Ascending aorta (tissue), 2 donors: ENCODE measurements at regions not wholly inside any gene's neighbourhood (a gene's known extent, or its start where the extent isn't known, plus 50 kb on each side); places are given as distances from the start of the nearest gene placed in this dataset.
"Not testable (repeated sequence)": the region's sequence is repeated elsewhere in the genome, so short reads cannot be mapped to it uniquely, and the experiment has no call there.

Experiments
- DNase-seq, 2 donors: peaks; one replicate each; pipeline ENCODE4 v3.0.0-alpha.2; 2019; ENCODE audit warnings: low spot score in 2 of 2
- H3K27ac ChIP-seq, 2 donors: fragments of 200-600 bp; sonication (generic); one replicate each; pipeline ENCODE4 v1.5.1; 2016 to 2017; ENCODE audit warnings: mild to moderate bottlenecking in 1 of 2
- H3K27me3 ChIP-seq: fragments of 200-600 bp; sonication (generic); one replicate; pipeline ENCODE4 v1.5.1; 2017
- H3K36me3 ChIP-seq, 2 donors: fragments of 200-600 bp; sonication (generic); one replicate each; pipeline ENCODE4 v1.5.1; 2016
- H3K4me1 ChIP-seq, 2 donors: fragments of 200-600 bp; sonication (generic); one replicate each; pipeline ENCODE4 v1.5.1; 2016 to 2017; ENCODE audit warnings: mild to moderate bottlenecking in 1 of 2
- H3K4me3 ChIP-seq, 2 donors: fragments of 200-600 bp; sonication (generic); one replicate each; pipeline ENCODE4 v1.5.1; 2016 to 2017; ENCODE audit warnings: mild to moderate bottlenecking in 1 of 2
- H3K9me3 ChIP-seq, 2 donors: fragments of 200-600 bp; sonication (generic); one replicate each; pipeline ENCODE4 v1.5.1; 2016
- intact Hi-C: fragments of 100-400 bp; cut with DNase I; formaldehyde crosslinking; loops from one replicate; pipeline ENCODE4 v1.15.1; 2023
- TF ChIP-seq, protein P1 (sequence below), 3 experiments: fragments of 200-600 bp in 2 of 3; fragments of 450-650 bp in 1 of 3; sonication (generic) in 2 of 3; IDR thresholded peaks; one replicate each; pipeline ENCODE4 v1.5.1; 2016 to 2019; ENCODE audit warnings: antibody characterized with exemption in 3 of 3, mild to moderate bottlenecking in 1 of 3, moderate library complexity in 1 of 3

DNA sequence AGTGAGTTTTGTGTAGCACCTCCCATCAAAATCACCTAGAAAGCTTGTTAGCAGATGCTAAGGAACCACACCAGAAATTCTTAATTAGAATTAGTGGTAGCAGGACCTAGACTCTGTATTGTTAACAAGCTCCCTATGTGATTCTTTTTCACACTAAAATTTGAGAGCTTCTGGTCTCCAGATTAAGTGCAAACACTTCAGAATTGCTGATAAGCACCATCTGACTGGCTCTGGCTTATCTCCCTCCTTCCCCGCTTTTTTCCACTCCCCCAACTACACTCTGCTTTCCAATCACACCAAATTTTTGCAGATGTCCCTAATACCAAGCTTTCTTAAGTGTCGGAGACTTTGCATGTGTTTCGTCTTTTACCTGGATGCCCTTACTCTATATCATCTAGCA is 410.1 kb upstream of the DPH6 start:
- TF ChIP-seq, protein P1, sequence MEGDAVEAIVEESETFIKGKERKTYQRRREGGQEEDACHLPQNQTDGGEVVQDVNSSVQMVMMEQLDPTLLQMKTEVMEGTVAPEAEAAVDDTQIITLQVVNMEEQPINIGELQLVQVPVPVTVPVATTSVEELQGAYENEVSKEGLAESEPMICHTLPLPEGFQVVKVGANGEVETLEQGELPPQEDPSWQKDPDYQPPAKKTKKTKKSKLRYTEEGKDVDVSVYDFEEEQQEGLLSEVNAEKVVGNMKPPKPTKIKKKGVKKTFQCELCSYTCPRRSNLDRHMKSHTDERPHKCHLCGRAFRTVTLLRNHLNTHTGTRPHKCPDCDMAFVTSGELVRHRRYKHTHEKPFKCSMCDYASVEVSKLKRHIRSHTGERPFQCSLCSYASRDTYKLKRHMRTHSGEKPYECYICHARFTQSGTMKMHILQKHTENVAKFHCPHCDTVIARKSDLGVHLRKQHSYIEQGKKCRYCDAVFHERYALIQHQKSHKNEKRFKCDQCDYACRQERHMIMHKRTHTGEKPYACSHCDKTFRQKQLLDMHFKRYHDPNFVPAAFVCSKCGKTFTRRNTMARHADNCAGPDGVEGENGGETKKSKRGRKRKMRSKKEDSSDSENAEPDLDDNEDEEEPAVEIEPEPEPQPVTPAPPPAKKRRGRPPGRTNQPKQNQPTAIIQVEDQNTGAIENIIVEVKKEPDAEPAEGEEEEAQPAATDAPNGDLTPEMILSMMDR (IDR thresholded peaks at IDR 0.05), result no peak
- DNase-seq, result no peak
- Histone ChIP-seq H3K9me3 (no peaks in the 10 kb centered on the region), H3K27me3 (no peaks in the 10 kb centered on the region), H3K4me3 (no peak overlapping the region), H3K4me1 (no peaks in the 10 kb centered on the region), H3K36me3 (no peaks in the 10 kb centered on the region), H3K27ac (no peak overlapping the region)
- intact Hi-C loops, result no loop called here

DNA sequence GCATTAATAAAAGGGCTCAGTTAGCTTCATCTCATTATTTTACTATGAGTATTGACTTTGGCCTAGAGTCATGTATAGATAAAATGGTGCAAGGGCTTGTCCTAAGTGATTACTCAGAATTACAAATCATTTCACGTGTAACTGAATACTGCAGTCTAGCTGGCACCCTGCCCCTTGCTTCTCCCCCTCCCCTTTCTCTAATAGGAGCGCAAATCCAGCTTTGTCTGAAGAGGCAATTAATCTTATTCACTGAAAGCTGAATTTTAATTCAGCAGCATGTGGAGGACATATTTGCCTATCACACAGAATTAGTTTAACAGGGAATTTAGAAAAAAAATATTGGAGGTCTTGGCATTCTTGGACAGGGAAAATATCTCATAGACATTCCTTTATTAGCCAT is 412.1 kb upstream of the DPH6 start:
- Histone ChIP-seq H3K27me3 (no peaks in the 10 kb centered on the region), H3K9me3 (no peaks in the 10 kb centered on the region), H3K27ac (no peak overlapping the region), H3K4me3 (no peak overlapping the region), H3K36me3 (no peaks in the 10 kb centered on the region), H3K4me1 (no peaks in the 10 kb centered on the region)
- TF ChIP-seq, protein P1 (IDR thresholded peaks at IDR 0.05), result no peak
- DNase-seq, result no peak
- intact Hi-C loops, result no loop called here

DNA sequence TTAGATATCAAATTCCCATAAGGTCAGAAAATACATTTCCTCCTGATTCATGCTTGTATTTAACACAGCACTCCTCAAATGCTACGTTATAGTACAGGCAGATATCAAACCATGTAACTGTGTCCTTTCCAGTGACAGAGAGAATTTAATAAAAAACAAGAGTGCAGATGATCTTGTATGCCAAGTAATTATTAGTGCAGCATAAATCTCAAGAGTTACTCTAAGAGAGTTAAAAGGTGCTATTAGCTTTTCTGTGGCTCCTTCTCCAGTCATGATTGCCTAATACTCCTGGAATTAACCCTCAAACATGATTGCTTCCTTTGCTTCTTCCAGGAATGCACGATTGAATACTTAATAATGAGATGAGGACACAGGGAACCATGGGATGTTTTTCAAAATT is 413.0 kb upstream of the DPH6 start:
- no peaks in the 10 kb centered on the region for H3K36me3 ChIP-seq
- no peak overlapping the region for H3K4me3 ChIP-seq
- TF ChIP-seq, protein P1 (IDR thresholded peaks at IDR 0.05), result no peak
- no peak overlapping the region for H3K27ac ChIP-seq
- no peak for DNase-seq
- intact Hi-C loops, result no loop called here
- H3K9me3 ChIP-seq, result no peaks in the 10 kb centered on the region
- no peaks in the 10 kb centered on the region for H3K4me1 ChIP-seq
- H3K27me3 ChIP-seq, result no peaks in the 10 kb centered on the region

DNA sequence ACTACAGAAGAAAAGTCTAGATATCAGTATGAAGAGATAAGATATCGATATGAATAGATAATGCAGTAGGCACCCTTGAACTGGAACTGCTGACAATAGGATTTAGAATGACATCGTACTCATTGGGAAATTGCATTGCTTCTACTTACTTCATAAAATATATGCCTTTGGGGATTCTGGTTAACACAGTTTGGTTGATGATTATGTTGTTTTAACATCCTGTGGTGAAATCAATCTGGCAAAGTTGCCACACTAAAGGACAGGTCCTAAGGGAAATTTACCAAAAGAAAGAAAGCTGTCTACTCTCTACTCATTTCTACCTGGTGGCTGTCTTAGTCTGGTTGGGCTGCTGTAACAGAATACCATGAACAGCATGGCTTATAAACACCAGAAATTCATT is 417.4 kb upstream of the DPH6 start:
- TF ChIP-seq, protein P1 (IDR thresholded peaks at IDR 0.05), result no peak
- no peak overlapping the region for H3K4me3 ChIP-seq
- no peaks in the 10 kb centered on the region for H3K9me3 ChIP-seq
- no peaks in the 10 kb centered on the region for H3K4me1 ChIP-seq
- no peak for DNase-seq
- intact Hi-C loops, result no loop called here
- no peaks in the 10 kb centered on the region for H3K36me3 ChIP-seq
- no peaks in the 10 kb centered on the region for H3K27me3 ChIP-seq
- H3K27ac ChIP-seq, result no peak overlapping the region

DNA sequence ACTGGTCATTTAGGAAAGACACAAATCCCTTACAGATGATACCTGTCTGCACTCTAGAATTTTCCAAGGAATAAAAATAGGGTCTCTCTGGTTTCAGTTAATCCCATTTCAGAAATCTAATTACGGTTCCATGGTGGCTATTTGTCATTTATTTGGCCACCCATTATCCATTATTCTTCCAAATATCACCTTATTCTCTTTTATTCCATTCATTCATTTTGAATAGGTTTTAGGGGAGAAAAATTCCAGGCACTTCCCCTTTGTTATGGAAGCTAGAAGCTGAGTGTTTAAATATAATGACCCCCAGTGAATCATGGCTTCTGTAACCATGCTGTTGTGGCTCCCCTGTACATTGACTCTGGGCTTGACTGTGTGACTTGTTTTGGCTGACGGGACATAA is 420.8 kb upstream of the DPH6 start:
- Histone ChIP-seq H3K9me3 (no peaks in the 10 kb centered on the region), H3K36me3 (no peaks in the 10 kb centered on the region), H3K27ac (no peak overlapping the region), H3K4me1 (no peaks in the 10 kb centered on the region), H3K27me3 (no peaks in the 10 kb centered on the region), H3K4me3 (no peak overlapping the region)
- DNase-seq, result no peak
- TF ChIP-seq, protein P1 (IDR thresholded peaks at IDR 0.05), result no peak
- intact Hi-C loops, result no loop called here

DNA sequence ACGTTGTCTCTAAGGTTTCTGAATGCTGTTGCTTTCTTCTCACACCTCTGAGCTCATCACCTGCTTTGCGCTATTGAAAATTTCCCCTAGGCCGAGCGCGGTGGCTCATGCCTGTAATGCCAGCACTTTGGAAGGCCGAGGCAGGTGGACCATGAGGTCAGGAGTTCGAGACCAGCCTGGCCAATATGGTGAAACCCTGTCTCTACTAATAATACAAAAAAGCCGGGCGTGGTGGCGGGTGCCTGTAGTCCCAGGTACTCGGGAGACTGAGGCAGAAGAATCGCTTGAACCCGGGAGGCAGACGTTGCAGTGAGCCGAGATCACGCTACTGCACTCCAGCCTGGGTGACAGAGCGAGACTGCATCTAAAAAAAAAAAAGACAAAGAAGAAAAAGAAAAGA is 422.0 kb upstream of the DPH6 start:
- DNase-seq, H3K4me1 ChIP-seq, H3K36me3 ChIP-seq, intact Hi-C loops, H3K27me3 ChIP-seq, H3K9me3 ChIP-seq, H3K4me3 ChIP-seq, H3K27ac ChIP-seq: not testable (repeated sequence)
